OCI-LY3 (cell line): ENCODE measurements at regions not wholly inside any gene's neighbourhood (a gene's known extent, or its start where the extent isn't known, plus 50 kb on each side); places are given as distances from the start of the nearest gene placed in this dataset.

Source experiments
- CTCF ChIP-seq: fragments of 200-600, 300-600 bp; sonication (generic); IDR thresholded peaks from 2 replicates; pipeline ENCODE4 v1.5.1; 2014; ENCODE audit warnings: antibody characterized with exemption, low read length, low read depth
- EZH2phosphoT487 ChIP-seq: fragments of 200-600 bp; shearing (Covaris generic); IDR thresholded peaks from 2 replicates; pipeline ENCODE4 v1.6.1; 2018; ENCODE audit warnings: antibody characterized with exemption, mixed run types, low read depth

GRCh38 chr19:23541991-23542390 is 145.0 kb downstream of the ZNF675 start:
- no peak for TF ChIP-seq CTCF
- TF ChIP-seq EZH2phosphoT487, result no peak
